Esophagus squamous epithelium (tissue), 4 donors: ENCODE measurements at regions not wholly inside any gene's neighbourhood (a gene's known extent, or its start where the extent isn't known, plus 50 kb on each side); places are given as distances from the start of the nearest gene placed in this dataset.
"Not testable (repeated sequence)": the region's sequence is repeated elsewhere in the genome, so short reads cannot be mapped to it uniquely, and the experiment has no call there.

Source experiments
- CTCF ChIP-seq, 6 experiments: fragments of 450-650 bp in 4 of 6; fragments of 200-600 bp in 2 of 6; sonication (generic) in 2 of 6; IDR thresholded peaks; one replicate each; pipeline ENCODE4 v1.5.1; 2016 to 2019; ENCODE audit warnings: antibody characterized with exemption in 6 of 6, mild to moderate bottlenecking in 4 of 6, moderate library complexity in 4 of 6
- POLR2A ChIP-seq, 4 donors: fragments of 450-650 bp; IDR thresholded peaks; one replicate each; pipeline ENCODE4 v1.6.1; 2017; ENCODE audit warnings: antibody characterized with exemption in 4 of 4, mild to moderate bottlenecking in 4 of 4, moderate library complexity in 3 of 4

- not testable (repeated sequence) for TF ChIP-seq CTCF, POLR2A (IDR thresholded peaks at IDR 0.05)
Observed at GRCh38 chr1:64414855-64415546, 54.9 kb upstream of the CACHD1 start.
